GM12872 (cell line): ENCODE measurements at regions not wholly inside any gene's neighbourhood (a gene's known extent, or its start where the extent isn't known, plus 50 kb on each side); places are given as distances from the start of the nearest gene placed in this dataset.

Source experiments
- CTCF ChIP-seq: IDR thresholded peaks from 3 replicates; pipeline ENCODE4 v1.5.1; 2011; ENCODE audit warnings: low read depth, mild to moderate bottlenecking, low read length, moderate library complexity; ENCODE audit not compliant: insufficient read depth

- TF ChIP-seq CTCF: no peak
Measured at GRCh38 chr6:142008016-142008735, 124.5 kb upstream of the GJE1 start.

GRCh38 chr6:142005021-142005420 is 127.7 kb upstream of the GJE1 start:
- no peak for TF ChIP-seq CTCF

GRCh38 chr6:142002825-142003405 is 129.8 kb upstream of the GJE1 start:
- no peak for TF ChIP-seq CTCF

- no peak for TF ChIP-seq CTCF
Measured at GRCh38 chr6:141996823-141997222, 135.9 kb upstream of the GJE1 start.

- TF ChIP-seq CTCF: no peak
Measured at GRCh38 chr6:141992109-141992508, 140.6 kb upstream of the GJE1 start.

- no peak for TF ChIP-seq CTCF
Measured at GRCh38 chr6:141990840-141991239, 141.9 kb upstream of the GJE1 start.

GRCh38 chr6:141989706-141989959 is 143.1 kb upstream of the GJE1 start:
- no peak for TF ChIP-seq CTCF
